Fibroblast of the conjunctiva (primary cell): ENCODE measurements at regions not wholly inside any gene's neighbourhood (a gene's known extent, or its start where the extent isn't known, plus 50 kb on each side); places are given as distances from the start of the nearest gene placed in this dataset.

ENCODE experiments used
- DNase-seq: peaks from one replicate; pipeline ENCODE4 v3.0.0-alpha.2; 2010; ENCODE audit warnings: low read depth

DNA sequence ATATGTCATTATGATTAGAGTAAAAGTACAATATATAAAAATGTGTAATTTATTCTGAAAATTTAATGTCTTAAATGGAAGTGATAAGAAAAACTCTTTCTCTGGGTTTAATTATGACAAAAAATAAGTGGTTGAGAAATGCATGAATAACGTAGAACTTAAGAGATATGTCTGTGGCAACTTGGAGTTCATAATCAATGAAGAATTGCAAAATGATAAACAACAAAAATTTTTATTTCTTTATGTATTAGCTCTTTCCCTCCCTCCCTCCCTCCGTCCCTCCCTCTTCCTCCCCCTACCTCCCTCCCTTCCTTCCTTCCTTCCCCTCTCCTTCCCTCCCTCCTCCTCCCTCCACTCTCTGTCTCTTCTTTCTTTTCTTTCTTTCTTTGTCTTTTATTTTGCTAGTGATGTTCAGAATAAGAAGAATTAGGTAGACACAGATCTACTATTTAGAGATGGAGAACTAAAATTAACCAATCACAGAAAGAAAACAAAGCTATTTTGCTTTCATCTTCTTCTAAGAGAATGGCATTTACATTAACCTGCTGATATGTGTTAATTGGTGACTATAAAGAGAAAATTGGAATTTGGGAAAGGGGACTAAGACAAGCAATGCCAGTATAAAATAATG, 96.3 kb upstream of the PDC start:
- DNase-seq: no peak

DNA sequence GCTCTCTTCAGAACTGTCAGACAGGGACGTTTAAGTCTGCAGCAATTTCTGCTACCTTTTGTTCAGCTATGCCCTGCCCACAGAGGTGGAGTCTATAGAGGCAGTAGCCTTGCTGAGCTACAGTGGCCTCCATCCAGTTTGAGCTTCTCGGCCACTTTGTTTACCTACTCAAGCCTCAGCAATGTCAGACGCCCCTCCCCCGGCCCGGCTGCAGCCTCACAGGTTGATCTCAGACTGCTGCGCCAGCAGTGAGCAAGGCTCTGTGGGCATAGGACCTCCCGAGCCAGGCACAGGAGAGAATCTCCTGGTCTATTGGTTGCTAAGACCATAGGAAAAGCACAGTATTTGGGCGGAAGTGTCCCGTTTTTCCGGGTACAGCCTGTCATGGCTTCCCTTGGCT, 89.9 kb upstream of the PDC start:
- DNase-seq: no peak

DNA sequence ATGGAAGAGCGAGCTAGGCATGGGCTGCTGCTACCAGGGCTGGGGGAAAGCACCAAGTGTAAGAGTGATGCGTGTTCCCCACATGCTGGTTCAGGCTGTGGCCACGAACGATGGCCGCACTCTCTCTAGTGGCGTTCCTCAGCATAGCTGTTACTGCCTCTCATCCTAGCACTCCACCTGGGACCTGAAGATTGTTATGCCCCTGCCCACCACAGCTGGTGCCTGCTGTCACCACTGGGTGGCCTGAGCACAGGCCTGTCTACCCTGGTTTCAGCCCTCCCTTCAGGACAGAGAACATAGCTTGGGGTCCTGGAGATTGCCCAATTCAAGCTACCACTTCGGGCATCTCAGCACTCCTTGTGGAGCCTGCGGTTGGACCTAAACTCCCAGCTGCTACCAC, 80.1 kb upstream of the PDC start:
- DNase-seq: no peak

DNA sequence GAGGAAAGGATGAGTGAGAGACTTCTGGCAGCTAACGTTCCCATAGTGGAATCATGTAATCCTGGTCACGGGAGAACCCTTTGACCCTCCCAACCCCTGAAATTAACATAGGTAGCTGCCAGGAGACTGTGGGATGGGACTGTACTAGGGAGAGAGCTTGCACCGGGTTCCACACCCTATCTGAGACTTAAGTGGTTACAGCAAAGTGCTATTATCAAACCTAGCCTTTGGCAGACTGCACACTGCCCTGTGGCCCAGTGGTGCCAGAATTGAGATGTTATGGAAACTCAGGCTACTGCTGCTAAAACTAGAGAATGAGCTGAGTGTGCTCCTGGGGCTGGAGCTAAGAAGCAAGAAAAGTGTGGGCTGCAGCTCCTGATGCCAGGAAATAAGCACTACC, 79.6 kb upstream of the PDC start:
- DNase-seq: no peak

DNA sequence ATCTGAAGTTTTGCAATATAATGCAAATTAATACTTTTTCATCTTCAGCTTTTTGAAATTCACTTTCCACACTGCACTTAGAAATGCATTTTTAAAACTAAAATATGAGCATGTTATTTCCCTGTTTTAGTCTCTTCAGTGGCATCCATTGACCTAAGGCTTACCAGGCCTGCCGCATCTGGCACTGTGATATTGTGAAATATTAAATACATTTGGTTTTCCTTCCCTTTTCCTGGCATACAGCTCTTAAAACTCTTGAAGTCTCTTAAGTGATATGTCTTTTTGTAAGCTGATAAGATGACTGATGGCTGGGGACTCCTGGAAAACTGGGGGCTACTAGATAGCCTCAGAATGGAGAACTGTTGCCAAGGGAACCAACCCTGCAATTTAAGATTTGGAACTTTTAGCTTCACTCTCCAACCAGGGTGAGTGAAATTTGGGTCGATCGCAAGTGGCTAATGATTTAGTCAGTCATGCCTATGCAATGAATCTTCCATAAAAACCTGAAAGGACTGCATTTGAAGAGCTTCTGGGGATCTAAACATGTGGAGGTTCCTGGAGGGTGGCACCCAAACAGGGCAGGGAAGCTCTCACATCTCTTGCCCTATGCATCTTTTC, 75.5 kb upstream of the PDC start:
- DNase-seq: peak; percentile 5

DNA sequence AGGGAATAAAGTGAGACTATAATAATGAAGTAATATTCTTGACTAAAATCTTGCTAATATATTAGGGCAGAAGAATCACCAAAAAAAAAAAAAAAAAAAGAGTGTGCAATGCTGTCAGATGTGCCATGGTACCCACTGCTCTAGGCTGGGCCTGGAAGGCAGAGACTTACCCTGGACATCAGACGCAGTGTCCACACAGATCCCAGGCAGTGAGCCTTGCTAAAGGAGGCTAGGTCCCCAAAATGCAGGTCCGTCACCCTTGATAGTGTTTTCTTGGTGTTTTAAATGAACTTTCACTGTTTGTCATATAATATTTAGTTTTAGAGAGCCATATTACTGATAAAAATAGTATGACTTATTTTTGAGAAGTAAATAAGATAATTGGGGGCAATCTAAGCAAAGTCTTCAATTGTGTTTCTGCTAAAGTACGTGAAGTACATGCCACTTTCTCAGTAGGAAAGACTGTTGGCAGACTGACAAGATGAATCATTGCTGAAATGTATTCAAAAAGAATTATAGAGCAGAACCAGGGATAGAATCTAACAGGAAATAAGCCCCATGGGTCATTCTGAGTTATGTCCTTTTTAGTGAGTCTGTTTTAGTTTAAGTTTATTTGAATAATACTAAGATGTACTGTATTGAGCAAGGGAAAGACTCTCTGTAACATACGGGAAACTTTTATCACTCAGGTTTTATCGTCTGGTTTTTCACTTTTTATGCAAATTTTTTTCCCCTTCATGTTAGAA, 74.6 kb upstream of the PDC start:
- peak; percentile 90 for DNase-seq

DNA sequence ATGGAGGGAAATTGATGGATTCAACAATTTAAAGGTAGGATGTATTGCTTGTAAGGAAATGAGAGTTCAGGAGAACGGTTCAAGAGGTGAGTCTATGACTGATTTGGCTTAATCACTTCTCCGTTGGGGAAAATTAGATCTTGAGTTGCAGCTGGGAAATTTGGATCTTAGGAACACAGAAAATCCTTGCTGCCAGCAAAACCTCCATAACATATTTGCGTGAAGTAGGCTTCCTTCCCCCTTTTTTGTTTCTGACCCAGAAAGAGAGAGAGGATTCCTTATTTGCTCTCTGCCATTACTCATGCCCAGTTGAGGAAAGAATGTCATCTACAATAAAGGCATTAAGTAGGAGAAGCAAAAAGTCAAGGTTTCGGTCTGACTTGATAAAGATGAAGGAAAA, 73.5 kb upstream of the PDC start:
- DNase-seq: no peak

DNA sequence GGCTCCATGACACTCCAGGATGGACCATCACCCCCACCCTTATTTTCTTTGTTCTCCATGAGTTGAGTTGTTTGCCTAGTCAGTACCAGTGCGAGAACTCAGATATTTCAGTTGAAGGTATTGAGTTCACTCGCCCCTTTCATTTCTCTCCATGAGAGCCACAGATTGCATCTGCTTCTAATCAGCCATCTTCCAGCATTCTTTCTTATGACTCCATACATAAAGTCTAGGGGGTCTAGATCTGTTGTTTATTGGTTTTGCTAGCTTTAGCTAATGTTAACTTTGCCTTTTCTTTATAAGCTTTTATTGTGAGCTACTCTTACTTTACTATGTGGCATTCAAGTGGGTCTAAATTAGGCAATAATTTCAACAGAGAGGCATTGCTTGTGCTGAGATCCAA, 71.6 kb upstream of the PDC start:
- DNase-seq: no peak

DNA sequence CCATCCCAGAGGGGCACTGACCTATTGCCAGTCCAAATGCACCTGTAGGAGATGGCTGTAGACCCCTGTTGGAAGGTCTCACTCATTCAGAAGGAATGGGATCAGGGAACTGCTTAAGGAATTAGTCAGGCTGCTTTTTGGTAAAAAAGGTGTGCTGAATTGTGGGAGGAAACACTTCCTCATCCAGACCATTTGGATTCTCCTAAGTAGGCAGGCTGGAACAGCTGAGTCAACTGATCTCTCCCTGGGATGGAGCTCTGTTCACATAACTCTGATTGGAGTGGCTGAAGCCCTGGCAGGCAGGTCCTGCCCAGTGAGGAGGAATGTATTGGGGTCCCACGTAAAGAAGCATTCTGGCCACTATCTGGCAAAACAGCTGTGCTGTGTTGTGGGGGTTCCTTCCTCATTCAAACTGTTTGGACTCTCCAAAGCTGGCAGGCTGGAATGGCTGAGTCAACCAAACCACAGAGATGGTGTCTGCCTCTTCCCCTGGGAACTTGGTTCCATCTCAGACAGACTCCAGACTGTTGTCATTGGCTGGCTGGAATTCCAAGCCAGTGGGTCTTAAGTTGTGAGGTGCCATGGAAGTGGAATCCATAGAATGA, 70.7 kb upstream of the PDC start:
- DNase-seq: no peak

DNA sequence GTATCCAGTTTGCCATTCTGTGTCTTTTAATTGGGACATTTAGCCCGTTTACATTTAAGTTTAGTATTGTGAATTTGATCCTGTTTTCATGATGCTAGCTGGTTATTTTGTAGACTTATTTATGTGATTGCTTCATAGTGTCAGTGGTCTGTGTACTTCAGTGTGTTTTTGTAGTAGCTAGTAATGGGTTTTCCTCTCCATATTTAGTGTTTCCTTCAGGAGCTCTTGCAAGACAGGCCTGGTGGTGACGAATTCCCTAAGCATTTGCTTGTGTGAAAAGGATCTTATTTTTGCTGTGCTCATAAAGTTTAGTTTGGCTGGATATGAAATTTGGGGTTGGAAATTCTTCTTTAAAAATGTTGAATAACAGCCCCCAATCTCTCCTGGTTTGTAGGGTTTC, 69.2 kb upstream of the PDC start:
- DNase-seq: no peak

DNA sequence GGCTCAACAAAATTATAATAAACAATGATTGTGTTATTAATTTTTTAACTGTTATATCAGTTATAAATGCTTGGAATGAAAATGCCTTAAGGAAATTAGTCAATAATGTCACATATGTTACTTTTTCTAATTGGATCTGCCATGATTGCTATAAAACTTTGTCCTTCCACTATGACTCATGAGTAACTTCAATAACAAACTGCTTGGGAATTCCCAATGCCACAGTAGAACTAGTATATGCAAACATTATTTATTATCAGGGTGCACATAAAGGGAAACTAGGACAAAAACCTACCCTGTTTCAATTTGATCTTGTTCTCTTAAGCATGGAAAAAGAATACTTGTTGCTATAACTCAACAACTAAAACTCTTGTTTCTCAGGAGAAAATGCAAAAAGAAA, 59.1 kb upstream of the PDC start:
- DNase-seq: no peak

DNA sequence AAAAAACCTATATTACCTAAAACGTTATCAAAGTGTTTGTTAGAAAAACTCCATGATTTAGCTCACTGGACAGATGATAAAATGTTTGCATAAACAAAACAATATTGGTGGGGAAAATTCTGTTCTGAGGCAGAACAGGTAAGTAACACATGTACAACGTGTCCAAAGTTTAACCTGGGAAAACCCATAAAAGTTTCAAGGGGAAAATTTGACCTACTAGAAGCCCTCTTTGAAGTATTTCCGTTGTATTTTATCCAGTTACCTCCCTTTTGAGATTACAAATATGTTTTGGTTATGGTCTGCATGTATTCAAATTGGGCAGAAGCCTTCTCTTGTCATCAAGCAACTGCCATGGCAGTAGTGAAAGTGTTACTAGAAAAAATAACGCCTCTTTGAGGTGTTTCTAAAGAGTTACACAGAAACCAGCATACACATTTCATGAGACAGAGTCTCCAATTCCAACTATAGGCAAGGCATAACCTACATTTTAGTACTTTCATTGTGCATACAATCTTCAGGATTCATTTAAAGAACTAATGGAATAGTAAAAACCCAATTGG, 58.0 kb upstream of the PDC start:
- DNase-seq: no peak

DNA sequence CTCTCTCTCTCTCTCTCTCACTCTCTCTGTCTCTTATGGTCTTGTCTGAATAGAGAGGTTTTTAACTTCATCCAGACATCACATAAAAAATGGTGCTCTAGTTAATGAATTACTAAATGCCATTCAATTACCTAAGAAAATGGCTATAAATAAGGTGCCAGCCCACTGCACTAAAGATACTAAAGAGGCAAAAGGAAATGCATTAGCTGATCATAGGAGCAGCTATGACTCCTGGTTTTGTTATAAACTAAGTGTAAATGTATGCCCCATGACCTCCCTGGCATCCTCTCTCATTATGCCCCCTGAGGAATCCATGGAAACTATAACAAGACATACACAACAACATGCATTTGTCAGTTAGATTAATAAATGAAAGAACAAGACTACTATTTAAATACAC, 57.5 kb upstream of the PDC start:
- DNase-seq: no peak

DNA sequence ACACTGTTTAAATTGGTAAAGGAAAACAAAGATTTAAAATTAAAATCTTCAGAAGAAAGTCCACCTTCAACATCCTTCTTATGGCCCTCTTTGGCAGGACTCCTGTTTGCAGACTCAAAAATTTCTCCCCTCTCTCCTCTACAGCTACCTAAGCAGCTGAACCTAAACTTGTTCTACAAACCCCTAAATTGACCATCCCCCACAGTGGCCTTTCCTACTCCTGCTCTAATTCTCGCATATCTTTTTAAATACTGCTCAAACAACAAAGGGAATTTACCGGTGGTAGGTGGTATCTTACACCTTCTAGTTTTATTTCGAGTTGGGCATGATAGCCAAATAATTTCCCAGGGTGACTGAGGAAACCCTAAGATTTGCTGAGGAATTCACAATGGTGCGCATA, 53.5 kb upstream of the PDC start:
- no peak for DNase-seq

DNA sequence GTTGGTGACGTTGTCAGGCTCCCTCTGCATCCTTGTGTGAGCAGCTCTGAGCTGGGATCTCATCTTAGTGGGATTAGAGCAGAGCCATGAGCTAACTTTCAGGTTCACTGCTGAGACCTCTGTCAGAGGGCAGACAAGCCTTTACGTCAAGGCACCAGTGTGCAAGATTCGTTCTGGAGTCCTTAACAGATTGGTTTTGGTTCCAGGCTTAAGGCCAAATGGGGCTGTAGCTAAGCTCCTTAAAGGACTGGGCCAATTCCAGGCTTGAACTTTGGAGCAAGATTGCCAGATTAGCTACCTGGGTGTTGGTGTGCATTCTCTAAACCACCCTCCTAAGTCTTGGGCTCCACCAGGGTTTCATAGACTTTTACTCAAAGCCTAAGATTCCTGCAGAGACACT, 52.6 kb upstream of the PDC start:
- DNase-seq: no peak

DNA sequence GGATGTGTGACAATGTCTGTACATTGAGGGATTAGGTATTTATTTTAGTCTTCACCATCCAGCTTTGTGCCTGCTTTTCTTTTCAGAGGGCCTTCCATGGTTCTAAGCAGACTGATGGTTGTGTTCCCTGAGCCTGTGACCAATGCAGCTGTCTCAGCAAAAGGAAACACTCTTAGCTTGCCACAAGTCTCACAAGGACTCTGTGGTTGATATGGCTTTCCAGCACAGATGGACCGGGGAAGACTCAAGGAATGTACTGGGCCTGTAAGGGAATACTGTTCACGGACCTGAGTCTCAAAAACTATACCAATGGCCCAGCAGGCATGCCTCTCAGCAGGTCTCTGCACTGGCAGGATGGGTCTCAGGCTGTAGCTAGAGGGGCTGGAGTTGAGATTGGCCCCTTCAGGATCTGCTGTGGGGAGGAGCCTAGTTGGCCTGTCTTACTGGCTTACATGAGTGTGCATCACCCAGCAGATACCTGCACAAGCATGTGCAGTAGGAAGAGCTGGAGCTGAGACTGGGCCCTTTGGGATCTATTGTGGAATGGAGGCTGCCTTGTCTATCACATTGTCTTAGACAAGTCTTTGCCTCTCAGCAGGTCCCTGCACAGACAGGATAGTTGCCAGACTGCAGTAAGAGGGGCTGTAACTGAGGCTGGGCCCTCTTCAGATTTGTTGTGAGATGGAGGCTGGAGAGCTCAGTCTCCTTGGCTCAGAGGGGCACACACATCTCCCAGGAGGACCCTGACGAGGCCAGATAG, 52.0 kb upstream of the PDC start:
- no peak for DNase-seq

DNA sequence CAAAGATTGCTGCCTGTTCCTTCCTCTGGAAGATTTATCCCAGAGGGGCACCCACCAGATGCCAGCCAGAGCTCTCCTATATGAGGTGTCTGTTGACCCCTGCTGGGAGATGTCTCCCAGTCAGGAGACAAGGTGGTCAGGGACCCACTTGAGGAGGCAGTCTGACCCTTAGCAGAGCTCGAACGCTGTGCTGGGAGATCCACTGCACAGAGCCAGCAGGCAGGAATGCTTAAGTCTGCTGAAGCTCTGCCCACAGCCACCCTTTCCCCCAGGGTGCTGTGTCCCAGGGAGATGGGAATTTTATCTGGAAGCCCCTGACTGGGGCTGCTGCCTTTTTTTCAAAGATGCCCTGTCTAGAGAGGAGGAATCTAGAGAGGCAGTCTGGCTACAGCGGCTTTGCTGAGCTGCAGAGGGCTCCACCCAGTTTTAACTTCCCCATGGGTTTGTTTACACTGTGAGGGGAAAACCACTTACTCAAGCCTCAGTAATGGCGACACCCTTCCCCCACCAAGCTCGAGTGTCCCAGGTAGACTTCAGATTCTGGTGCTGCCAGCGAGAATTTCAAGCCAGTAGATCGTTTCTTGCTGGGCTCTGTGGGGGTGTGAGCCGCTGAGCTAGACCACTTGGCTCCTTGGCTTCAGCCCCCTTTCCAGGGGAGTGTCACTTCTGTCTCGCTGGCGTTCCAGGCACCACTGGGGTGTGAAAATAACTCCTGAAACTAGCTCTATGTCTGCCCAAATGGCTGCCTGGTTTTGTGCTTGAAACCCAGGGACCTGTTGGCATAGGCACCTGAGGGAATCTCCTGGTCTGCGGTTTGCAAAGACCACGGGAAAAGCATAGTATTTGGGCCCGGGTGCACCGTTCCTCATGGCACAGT, 51.1 kb upstream of the PDC start:
- DNase-seq: no peak
